ENCODE measurements at regions not wholly inside any gene's neighbourhood (a gene's known extent, or its start where the extent isn't known, plus 50 kb on each side); places are given as distances from the start of the nearest gene placed in this dataset.

DNA sequence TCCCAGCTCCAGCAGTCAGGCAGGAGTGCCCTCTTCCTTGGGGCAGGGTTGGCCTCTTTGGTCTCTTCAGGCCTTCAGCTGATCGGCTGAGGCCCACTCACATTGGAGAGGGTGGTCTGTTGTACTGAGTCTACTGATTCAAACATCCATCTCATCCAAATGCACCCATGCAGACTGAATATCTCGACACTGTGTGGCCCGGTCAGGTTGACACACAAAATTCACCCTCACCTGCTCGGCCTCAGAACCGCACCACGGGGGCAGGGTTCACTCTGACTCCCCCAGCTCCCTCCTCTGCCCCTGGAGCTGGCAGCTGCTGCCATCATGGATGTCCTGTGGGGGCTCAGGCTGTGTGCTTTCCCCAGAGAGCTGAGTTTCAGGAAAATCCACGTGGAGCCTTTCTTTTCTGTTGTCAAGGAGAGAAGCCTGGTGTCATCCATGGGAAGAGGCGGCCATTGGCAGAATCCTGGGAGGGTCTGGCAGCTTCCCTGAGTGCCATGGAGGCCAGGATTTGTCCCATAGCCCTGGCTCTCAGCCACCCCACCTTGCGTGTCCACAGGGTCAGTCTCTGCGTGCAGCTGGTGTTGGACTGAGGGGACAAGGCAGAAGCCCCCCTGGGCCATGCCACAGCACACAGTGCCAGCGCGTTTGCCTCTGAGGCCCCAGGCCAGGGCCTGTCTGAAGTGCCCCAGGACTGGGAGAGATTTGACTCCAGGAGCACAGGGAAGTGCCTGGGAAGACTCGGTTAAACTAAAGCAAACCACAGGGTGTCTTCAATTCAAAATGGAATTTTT is 114.1 kb downstream of the ERMARD start (continued):
- TF ChIP-seq, protein P1, sequence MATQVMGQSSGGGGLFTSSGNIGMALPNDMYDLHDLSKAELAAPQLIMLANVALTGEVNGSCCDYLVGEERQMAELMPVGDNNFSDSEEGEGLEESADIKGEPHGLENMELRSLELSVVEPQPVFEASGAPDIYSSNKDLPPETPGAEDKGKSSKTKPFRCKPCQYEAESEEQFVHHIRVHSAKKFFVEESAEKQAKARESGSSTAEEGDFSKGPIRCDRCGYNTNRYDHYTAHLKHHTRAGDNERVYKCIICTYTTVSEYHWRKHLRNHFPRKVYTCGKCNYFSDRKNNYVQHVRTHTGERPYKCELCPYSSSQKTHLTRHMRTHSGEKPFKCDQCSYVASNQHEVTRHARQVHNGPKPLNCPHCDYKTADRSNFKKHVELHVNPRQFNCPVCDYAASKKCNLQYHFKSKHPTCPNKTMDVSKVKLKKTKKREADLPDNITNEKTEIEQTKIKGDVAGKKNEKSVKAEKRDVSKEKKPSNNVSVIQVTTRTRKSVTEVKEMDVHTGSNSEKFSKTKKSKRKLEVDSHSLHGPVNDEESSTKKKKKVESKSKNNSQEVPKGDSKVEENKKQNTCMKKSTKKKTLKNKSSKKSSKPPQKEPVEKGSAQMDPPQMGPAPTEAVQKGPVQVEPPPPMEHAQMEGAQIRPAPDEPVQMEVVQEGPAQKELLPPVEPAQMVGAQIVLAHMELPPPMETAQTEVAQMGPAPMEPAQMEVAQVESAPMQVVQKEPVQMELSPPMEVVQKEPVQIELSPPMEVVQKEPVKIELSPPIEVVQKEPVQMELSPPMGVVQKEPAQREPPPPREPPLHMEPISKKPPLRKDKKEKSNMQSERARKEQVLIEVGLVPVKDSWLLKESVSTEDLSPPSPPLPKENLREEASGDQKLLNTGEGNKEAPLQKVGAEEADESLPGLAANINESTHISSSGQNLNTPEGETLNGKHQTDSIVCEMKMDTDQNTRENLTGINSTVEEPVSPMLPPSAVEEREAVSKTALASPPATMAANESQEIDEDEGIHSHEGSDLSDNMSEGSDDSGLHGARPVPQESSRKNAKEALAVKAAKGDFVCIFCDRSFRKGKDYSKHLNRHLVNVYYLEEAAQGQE (IDR thresholded peaks at IDR 0.05; ENCODE audit: low read depth, low read length), result no peak
- TF ChIP-seq TAF1 (IDR thresholded peaks at IDR 0.05; ENCODE audit: borderline replicate concordance, low read depth, low read length), result no peak
- TF ChIP-seq, protein P2, sequence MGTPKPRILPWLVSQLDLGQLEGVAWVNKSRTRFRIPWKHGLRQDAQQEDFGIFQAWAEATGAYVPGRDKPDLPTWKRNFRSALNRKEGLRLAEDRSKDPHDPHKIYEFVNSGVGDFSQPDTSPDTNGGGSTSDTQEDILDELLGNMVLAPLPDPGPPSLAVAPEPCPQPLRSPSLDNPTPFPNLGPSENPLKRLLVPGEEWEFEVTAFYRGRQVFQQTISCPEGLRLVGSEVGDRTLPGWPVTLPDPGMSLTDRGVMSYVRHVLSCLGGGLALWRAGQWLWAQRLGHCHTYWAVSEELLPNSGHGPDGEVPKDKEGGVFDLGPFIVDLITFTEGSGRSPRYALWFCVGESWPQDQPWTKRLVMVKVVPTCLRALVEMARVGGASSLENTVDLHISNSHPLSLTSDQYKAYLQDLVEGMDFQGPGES (IDR thresholded peaks at IDR 0.05; ENCODE audit: low read depth, low read length), result no peak

- Histone ChIP-seq H3K9me2 (no peaks in the 10 kb centered on the region), H3K4me1 (ENCODE audit: control insufficient read depth in 1 of 2, insufficient read depth in 2 of 2, low read depth in 1 of 2, low read length in 1 of 2) (no peaks in the 10 kb centered on the region; a peak in 1 of 4 replicates), H3F3A (replicated peaks; ENCODE audit: insufficient read depth) (no peaks in the 10 kb centered on the region), H3K79me2 (ENCODE audit: insufficient read depth) (no peaks in the 10 kb centered on the region), H3K36me3 (replicated peaks in 1 of 2; ENCODE audit: control insufficient read depth in 1 of 2, insufficient read depth in 2 of 2, low read length in 1 of 2) (no peaks in the 10 kb centered on the region), H3K9me3 (no peaks in the 10 kb centered on the region), H2AFZ (ENCODE audit: low read depth) (no peak overlapping the region), H4K20me1 (ENCODE audit: insufficient read depth) (no peaks in the 10 kb centered on the region), H3K27ac (ENCODE audit: low read depth in 2 of 2, low read length in 1 of 2) (no peak overlapping the region), H3K9ac (no peak overlapping the region), H3K4me3 (ENCODE audit: low read depth in 2 of 2, low read length in 1 of 2) (no peak overlapping the region), H3K4me2 (no peak overlapping the region), H3K27me3 (ENCODE audit: insufficient read depth) (no peaks in the 10 kb centered on the region)
- POLR2A ChIA-PET, result no interaction called here
- no peak for DNase-seq
- CTCF ChIA-PET, result interaction anchor here (1.3 kb wide), 1 partner anchor 32 kb away, joined by 6 read pairs; no protein-coding TSS in a partner anchor
- TF ChIP-seq FOXJ3 (CRISPR knock-in tag; IDR thresholded peaks at IDR 0.05), result no peak
- no peak for TF ChIP-seq GATA2 (CRISPR knock-in tag; IDR thresholded peaks at IDR 0.05)
- no peak for TF ChIP-seq TEAD4 (IDR thresholded peaks at IDR 0.05; ENCODE audit: borderline replicate concordance, insufficient read depth)
- no peak for TF ChIP-seq FOSL2 (IDR thresholded peaks at IDR 0.05; ENCODE audit: borderline replicate concordance, low read depth)
- TF ChIP-seq, protein P3, sequence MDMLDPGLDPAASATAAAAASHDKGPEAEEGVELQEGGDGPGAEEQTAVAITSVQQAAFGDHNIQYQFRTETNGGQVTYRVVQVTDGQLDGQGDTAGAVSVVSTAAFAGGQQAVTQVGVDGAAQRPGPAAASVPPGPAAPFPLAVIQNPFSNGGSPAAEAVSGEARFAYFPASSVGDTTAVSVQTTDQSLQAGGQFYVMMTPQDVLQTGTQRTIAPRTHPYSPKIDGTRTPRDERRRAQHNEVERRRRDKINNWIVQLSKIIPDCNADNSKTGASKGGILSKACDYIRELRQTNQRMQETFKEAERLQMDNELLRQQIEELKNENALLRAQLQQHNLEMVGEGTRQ (IDR thresholded peaks at IDR 0.05; ENCODE audit: borderline replicate concordance, low read depth, low read length), result no peak
- TF ChIP-seq SIN3A (IDR thresholded peaks at IDR 0.05; ENCODE audit: borderline replicate concordance, low read depth, low read length), result no peak
- TF ChIP-seq, protein P1 (IDR thresholded peaks at IDR 0.05; ENCODE audit: low read depth, low read length), result no peak
- TF ChIP-seq CHD2 (IDR thresholded peaks at IDR 0.05; ENCODE audit: low read length, partially characterized antibody), result no peak
- TF ChIP-seq CTCF (IDR thresholded peaks at IDR 0.05), result no peak
- TF ChIP-seq, protein P4, sequence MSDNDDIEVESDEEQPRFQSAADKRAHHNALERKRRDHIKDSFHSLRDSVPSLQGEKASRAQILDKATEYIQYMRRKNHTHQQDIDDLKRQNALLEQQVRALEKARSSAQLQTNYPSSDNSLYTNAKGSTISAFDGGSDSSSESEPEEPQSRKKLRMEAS (IDR thresholded peaks at IDR 0.05; ENCODE audit: low read depth), result no peak
- whole genome bisulfite sequencing (ENCODE audit: low lambda C conversion rate), result 40% methylated on average over 13 of the region's 23 CpGs
Observed at GRCh38 chr6:169864148-169865020, 113.0 kb downstream of the ERMARD start.

Data from SK-N-SH (cell line).